ENCODE measurements at regions not wholly inside any gene's neighbourhood (a gene's known extent, or its start where the extent isn't known, plus 50 kb on each side); places are given as distances from the start of the nearest gene placed in this dataset.

GRCh38 chr5:154580422-154580821 is 102.4 kb upstream of the HAND1 start:
- Histone ChIP-seq H3K36me3 (ENCODE audit: control insufficient read depth, insufficient read depth, low read length) (no peaks in the 10 kb centered on the region), H3K4me1 (ENCODE audit: control insufficient read depth, insufficient read depth, low read length) (peaks cover 10% of the 10 kb centered on the region; the same call in 1 of the 2 replicates), H3K9me3 (ENCODE audit: control insufficient read depth, insufficient read depth, low read depth, low read length) (no peaks in the 10 kb centered on the region), H3K27me3 (ENCODE audit: control insufficient read depth, insufficient read depth, low read length) (peaks cover 3% of the 10 kb centered on the region), H3K4me3 (ENCODE audit: low read depth in 2 of 2, low read length in 2 of 2) (no peak overlapping the region), H3K27ac (ENCODE audit: low read length) (no peak overlapping the region)
- in situ Hi-C loops (cut with HindIII; ENCODE audit: low pct_unique_long_range_greater_than_20kb, low sequenced_read_pairs) = no loop called here
- CTCF ChIA-PET = no interaction called here
- DNase-seq (ENCODE audit: low read depth, low spot score) (no peak), ATAC-seq (no peak)
- no peak for TF ChIP-seq TCF7L2 (IDR thresholded peaks at IDR 0.05; ENCODE audit: low read depth, low read length)
- no peak for TF ChIP-seq SIN3A (IDR thresholded peaks at IDR 0.05; ENCODE audit: borderline replicate concordance, insufficient read depth, low read depth, low read length)
- TF ChIP-seq CTCF (IDR thresholded peaks at IDR 0.05) = no peak
- no peak for TF ChIP-seq REST (IDR thresholded peaks at IDR 0.05; ENCODE audit: insufficient read depth in 1 of 2, low read depth in 2 of 2, low read length in 1 of 2)
- TF ChIP-seq POLR2AphosphoS5 (IDR thresholded peaks at IDR 0.05; ENCODE audit: low read depth, low read length) = no peak
- no TSS peak for BruUV-seq (replicated peaks)
- POLR2A ChIA-PET = no interaction called here
- intact Hi-C loops (cut with micrococcal nuclease; ENCODE audit: unreplicated experiment) = no loop called here

- Histone ChIP-seq H3K36me3 (ENCODE audit: control insufficient read depth, insufficient read depth, low read length) (no peaks in the 10 kb centered on the region), H3K4me1 (ENCODE audit: control insufficient read depth, insufficient read depth, low read length) (peaks cover 6% of the 10 kb centered on the region; the same call in 1 of the 2 replicates), H3K27me3 (ENCODE audit: control insufficient read depth, insufficient read depth, low read length) (peaks cover 3% of the 10 kb centered on the region), H3K4me3 (ENCODE audit: low read depth in 2 of 2, low read length in 2 of 2) (no peak overlapping the region), H3K9me3 (ENCODE audit: control insufficient read depth, insufficient read depth, low read depth, low read length) (no peaks in the 10 kb centered on the region), H3K27ac (ENCODE audit: low read length) (no peak overlapping the region)
- DNase-seq (ENCODE audit: low read depth, low spot score) (no peak), ATAC-seq (no peak)
- POLR2A ChIA-PET = no interaction called here
- TF ChIP-seq TCF7L2 (IDR thresholded peaks at IDR 0.05; ENCODE audit: low read depth, low read length) (no peak), CTCF (IDR thresholded peaks at IDR 0.05) (no peak), SIN3A (IDR thresholded peaks at IDR 0.05; ENCODE audit: borderline replicate concordance, insufficient read depth, low read depth, low read length) (no peak), REST (IDR thresholded peaks at IDR 0.05; ENCODE audit: insufficient read depth in 1 of 2, low read depth in 2 of 2, low read length in 1 of 2) (no peak), POLR2AphosphoS5 (IDR thresholded peaks at IDR 0.05; ENCODE audit: low read depth, low read length) (no peak)
- CTCF ChIA-PET = no interaction called here
- in situ Hi-C loops (cut with HindIII; ENCODE audit: low pct_unique_long_range_greater_than_20kb, low sequenced_read_pairs) = no loop called here
- BruUV-seq (replicated peaks) = no TSS peak
- intact Hi-C loops (cut with micrococcal nuclease; ENCODE audit: unreplicated experiment) = no loop called here
Measured at GRCh38 chr5:154577416-154577815, 99.4 kb upstream of the HAND1 start.
